ENCODE measurements at regions not wholly inside any gene's neighbourhood (a gene's known extent, or its start where the extent isn't known, plus 50 kb on each side); places are given as distances from the start of the nearest gene placed in this dataset.
"Not testable (repeated sequence)": the region's sequence is repeated elsewhere in the genome, so short reads cannot be mapped to it uniquely, and the experiment has no call there.

- ATAC-seq (no peak), DNase-seq (no peak)
- no peaks in the 10 kb centered on the region for H3K36me3 ChIP-seq (ENCODE audit: low read depth)
- no peaks in the 10 kb centered on the region for H3K4me1 ChIP-seq (ENCODE audit: low read depth)
- no peak overlapping the region for H3K4me3 ChIP-seq
- no peak for TF ChIP-seq CTCF (IDR thresholded peaks at IDR 0.05)
- H3K9me3 ChIP-seq = no peaks in the 10 kb centered on the region
- intact Hi-C loops (cut with DNase I, micrococcal nuclease) = no loop called here
Measured at GRCh38 chr1:238329671-238330070, 438.9 kb upstream of the ZP4 start.

- intact Hi-C loops (cut with DNase I, micrococcal nuclease); ATAC-seq; H3K9me3 ChIP-seq; H3K36me3 ChIP-seq (ENCODE audit: low read depth); H3K4me1 ChIP-seq (ENCODE audit: low read depth); H3K4me3 ChIP-seq; DNase-seq: not testable (repeated sequence)
Measured at GRCh38 chr1:238327033-238327432, 436.3 kb upstream of the ZP4 start.

GRCh38 chr1:238326479-238326878 is 435.8 kb upstream of the ZP4 start:
- ATAC-seq; H3K9me3 ChIP-seq; H3K4me1 ChIP-seq (ENCODE audit: low read depth); DNase-seq; H3K36me3 ChIP-seq (ENCODE audit: low read depth); H3K4me3 ChIP-seq; intact Hi-C loops (cut with DNase I, micrococcal nuclease): not testable (repeated sequence)

GRCh38 chr1:238324211-238324864 is 433.6 kb upstream of the ZP4 start:
- intact Hi-C loops (cut with DNase I, micrococcal nuclease) = no loop called here
- H3K4me1 ChIP-seq (ENCODE audit: low read depth) = no peaks in the 10 kb centered on the region
- H3K36me3 ChIP-seq (ENCODE audit: low read depth) = no peaks in the 10 kb centered on the region
- TF ChIP-seq CTCF (IDR thresholded peaks at IDR 0.05) = no peak
- H3K4me3 ChIP-seq = no peak overlapping the region
- H3K9me3 ChIP-seq = no peaks in the 10 kb centered on the region
- no peak for DNase-seq
- ATAC-seq = no peak

GRCh38 chr1:238323490-238323889 is 432.8 kb upstream of the ZP4 start:
- no peak overlapping the region for H3K4me3 ChIP-seq
- intact Hi-C loops (cut with DNase I, micrococcal nuclease) = no loop called here
- TF ChIP-seq CTCF (IDR thresholded peaks at IDR 0.05) = no peak
- no peaks in the 10 kb centered on the region for H3K4me1 ChIP-seq (ENCODE audit: low read depth)
- no peaks in the 10 kb centered on the region for H3K9me3 ChIP-seq
- DNase-seq = no peak
- ATAC-seq = no peak
- no peaks in the 10 kb centered on the region for H3K36me3 ChIP-seq (ENCODE audit: low read depth)

GRCh38 chr1:238319957-238320356 is 429.2 kb upstream of the ZP4 start:
- intact Hi-C loops (cut with DNase I, micrococcal nuclease) = no loop called here
- ATAC-seq = no peak

More at GRCh38 chr1:238319957-238320356, 429.2 kb upstream of the ZP4 start:
- Histone ChIP-seq H3K4me1 (ENCODE audit: low read depth) (no peaks in the 10 kb centered on the region), H3K4me3 (no peak overlapping the region), H3K9me3 (no peaks in the 10 kb centered on the region), H3K36me3 (ENCODE audit: low read depth) (no peaks in the 10 kb centered on the region)
- no peak for TF ChIP-seq CTCF (IDR thresholded peaks at IDR 0.05)
- DNase-seq = no peak

Measured in mucosa of descending colon (tissue), 3 donors.